ENCODE measurements at regions not wholly inside any gene's neighbourhood (a gene's known extent, or its start where the extent isn't known, plus 50 kb on each side); places are given as distances from the start of the nearest gene placed in this dataset.
A peak's percentile ranks its signal among the peaks of the same experiment; 100 is the strongest.

- Histone ChIP-seq H3K4me1 (no peaks in the 10 kb centered on the region), H3K36me3 (no peaks in the 10 kb centered on the region), H3K9me3 (no peaks in the 10 kb centered on the region), H3K27ac (no peak overlapping the region), H3K27me3 (no peaks in the 10 kb centered on the region), H3K4me3 (no peak overlapping the region)
- intact Hi-C loops (cut with DNase I): no loop called here
- 100% methylated on average over 1 of the region's 3 CpGs for WGBS (ENCODE audit: insufficient coverage, low coverage, low lambda C conversion rate, missing lambda C conversion rate)
- TF ChIP-seq, protein P1, sequence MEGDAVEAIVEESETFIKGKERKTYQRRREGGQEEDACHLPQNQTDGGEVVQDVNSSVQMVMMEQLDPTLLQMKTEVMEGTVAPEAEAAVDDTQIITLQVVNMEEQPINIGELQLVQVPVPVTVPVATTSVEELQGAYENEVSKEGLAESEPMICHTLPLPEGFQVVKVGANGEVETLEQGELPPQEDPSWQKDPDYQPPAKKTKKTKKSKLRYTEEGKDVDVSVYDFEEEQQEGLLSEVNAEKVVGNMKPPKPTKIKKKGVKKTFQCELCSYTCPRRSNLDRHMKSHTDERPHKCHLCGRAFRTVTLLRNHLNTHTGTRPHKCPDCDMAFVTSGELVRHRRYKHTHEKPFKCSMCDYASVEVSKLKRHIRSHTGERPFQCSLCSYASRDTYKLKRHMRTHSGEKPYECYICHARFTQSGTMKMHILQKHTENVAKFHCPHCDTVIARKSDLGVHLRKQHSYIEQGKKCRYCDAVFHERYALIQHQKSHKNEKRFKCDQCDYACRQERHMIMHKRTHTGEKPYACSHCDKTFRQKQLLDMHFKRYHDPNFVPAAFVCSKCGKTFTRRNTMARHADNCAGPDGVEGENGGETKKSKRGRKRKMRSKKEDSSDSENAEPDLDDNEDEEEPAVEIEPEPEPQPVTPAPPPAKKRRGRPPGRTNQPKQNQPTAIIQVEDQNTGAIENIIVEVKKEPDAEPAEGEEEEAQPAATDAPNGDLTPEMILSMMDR (IDR thresholded peaks at IDR 0.05): no peak
- no peak for TF ChIP-seq POLR2A (IDR thresholded peaks at IDR 0.05)
- ATAC-seq: no peak
- DNase-seq: no peak
Measured at GRCh38 chr6:40780637-40781036, 193.5 kb upstream of the LRFN2 start.

DNA sequence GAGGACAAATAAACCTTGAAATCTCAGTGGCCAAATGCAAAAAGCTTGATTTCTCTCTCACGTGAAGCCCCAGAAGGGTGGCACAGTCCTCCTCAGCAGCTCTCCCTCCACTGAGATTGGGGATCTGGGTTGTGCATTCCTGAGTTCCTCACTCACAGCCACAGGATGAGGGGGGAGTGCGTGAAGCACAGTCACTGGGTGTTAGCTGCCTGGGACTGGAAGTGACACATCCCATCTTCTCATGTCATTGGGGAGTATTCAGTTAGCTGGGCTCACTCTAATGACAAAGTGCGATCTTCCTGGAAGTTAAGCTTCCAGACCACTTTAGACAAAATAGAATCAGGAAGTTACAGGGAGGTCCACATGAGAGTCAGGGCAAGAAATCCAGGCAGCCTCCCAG is 192.2 kb upstream of the LRFN2 start:
- no peak for TF ChIP-seq POLR2A (IDR thresholded peaks at IDR 0.05)
- TF ChIP-seq, protein P1 (IDR thresholded peaks at IDR 0.05): no peak
- Histone ChIP-seq H3K27me3 (no peaks in the 10 kb centered on the region), H3K9me3 (no peaks in the 10 kb centered on the region), H3K4me3 (no peak overlapping the region), H3K4me1 (no peaks in the 10 kb centered on the region), H3K27ac (no peak overlapping the region), H3K36me3 (no peaks in the 10 kb centered on the region)
- 45% methylated on average over 1 of the region's 3 CpGs for WGBS (ENCODE audit: insufficient coverage, low coverage, low lambda C conversion rate, missing lambda C conversion rate)
- intact Hi-C loops (cut with DNase I): no loop called here
- DNase-seq: no peak
- ATAC-seq: no peak

- ATAC-seq (peak in 2 of 4 donors; percentile 17 to 53), DNase-seq (no peak)
- Histone ChIP-seq H3K4me3 (no peak overlapping the region), H3K27ac (no peak overlapping the region), H3K9me3 (no peaks in the 10 kb centered on the region), H3K27me3 (no peaks in the 10 kb centered on the region), H3K36me3 (no peaks in the 10 kb centered on the region), H3K4me1 (no peaks in the 10 kb centered on the region)
- intact Hi-C loops (cut with DNase I): no loop called here
- WGBS (ENCODE audit: insufficient coverage, low coverage, low lambda C conversion rate, missing lambda C conversion rate): 25% methylated on average over 1 of the region's 1 CpG
- no peak for TF ChIP-seq POLR2A (IDR thresholded peaks at IDR 0.05)
- TF ChIP-seq, protein P1 (IDR thresholded peaks at IDR 0.05): no peak
Measured at GRCh38 chr6:40778918-40779317, 191.8 kb upstream of the LRFN2 start.

- no peak for DNase-seq
- H3K9me3 ChIP-seq: no peaks in the 10 kb centered on the region
- H3K4me3 ChIP-seq: no peak overlapping the region
- TF ChIP-seq POLR2A (IDR thresholded peaks at IDR 0.05): no peak
- TF ChIP-seq, protein P1 (IDR thresholded peaks at IDR 0.05): no peak
- WGBS (ENCODE audit: insufficient coverage, low coverage, low lambda C conversion rate, missing lambda C conversion rate): 94% methylated on average over 2 of the region's 3 CpGs
- no peak overlapping the region for H3K27ac ChIP-seq
- intact Hi-C loops (cut with DNase I): no loop called here
- ATAC-seq: no peak
- no peaks in the 10 kb centered on the region for H3K27me3 ChIP-seq
- H3K36me3 ChIP-seq: no peaks in the 10 kb centered on the region
- H3K4me1 ChIP-seq: no peaks in the 10 kb centered on the region
Measured at GRCh38 chr6:40778196-40778595, 191.0 kb upstream of the LRFN2 start.

GRCh38 chr6:40774932-40775331 is 187.8 kb upstream of the LRFN2 start:
- H3K9me3 ChIP-seq: no peaks in the 10 kb centered on the region
- no peaks in the 10 kb centered on the region for H3K27me3 ChIP-seq
- peak in 1 of 4 donors; percentile 59 for ATAC-seq
- DNase-seq: no peak
- H3K4me3 ChIP-seq: no peak overlapping the region
- no peaks in the 10 kb centered on the region for H3K36me3 ChIP-seq
- WGBS (ENCODE audit: insufficient coverage, low coverage, low lambda C conversion rate, missing lambda C conversion rate): 30% methylated on average over 1 of the region's 1 CpG
- intact Hi-C loops (cut with DNase I): no loop called here
- no peaks in the 10 kb centered on the region for H3K4me1 ChIP-seq
- TF ChIP-seq POLR2A (IDR thresholded peaks at IDR 0.05): no peak
- TF ChIP-seq, protein P1 (IDR thresholded peaks at IDR 0.05): peak in 1 of 4 donors; percentile 43
- H3K27ac ChIP-seq: no peak overlapping the region

Measured in right lobe of liver (tissue), 6 donors.